Inflammatory macrophage (primary cell): ENCODE measurements at regions not wholly inside any gene's neighbourhood (a gene's known extent, or its start where the extent isn't known, plus 50 kb on each side); places are given as distances from the start of the nearest gene placed in this dataset.

Experiments used
- DNase-seq, 2 donors: peaks; one replicate each; pipeline ENCODE4 v3.0.0-alpha.2; 2020 to 2022

DNA sequence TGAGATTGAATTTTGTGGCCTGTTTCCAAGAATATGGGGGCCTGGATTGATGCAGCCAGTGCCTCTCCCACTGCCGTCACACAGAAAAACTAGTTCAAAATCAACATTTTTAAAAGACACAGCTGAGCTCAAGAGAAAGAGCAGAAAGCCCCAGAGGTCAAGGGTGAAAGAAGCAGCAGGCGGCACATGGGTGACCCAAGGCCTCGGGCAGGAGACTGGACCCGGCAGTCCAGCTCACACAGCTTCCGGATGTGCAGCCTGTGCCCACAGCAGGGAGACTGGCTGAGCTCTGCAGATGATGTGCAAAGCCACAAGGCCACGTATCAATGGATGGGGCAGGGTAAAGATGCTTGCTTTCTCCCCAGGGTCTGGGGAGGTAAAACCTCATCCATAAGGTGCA lies 50.4 kb upstream of the RNF32 start:
- DNase-seq: no peak

- no peak for DNase-seq
These were observed 50.8 kb upstream of the RNF32 start for GRCh38 chr7:156589808-156590207.

DNA sequence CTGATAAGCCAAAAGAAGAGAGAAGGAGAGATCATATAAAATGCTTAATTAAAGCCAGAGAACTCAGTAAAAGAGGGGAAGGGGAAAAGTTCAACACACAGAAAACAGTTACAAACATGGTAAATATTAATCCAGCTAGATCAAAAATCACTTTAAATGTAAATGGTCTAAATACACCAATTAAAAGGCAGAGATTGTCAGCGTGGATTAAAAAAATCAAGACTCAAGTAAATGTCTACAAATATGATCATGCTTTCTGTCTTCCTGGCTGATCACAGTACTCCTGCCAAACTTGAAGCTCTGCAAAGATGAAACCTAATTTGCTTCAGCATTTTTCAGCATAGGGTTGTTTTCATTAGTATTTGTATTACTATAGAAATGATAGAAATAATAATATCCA lies 54.6 kb upstream of the RNF32 start:
- DNase-seq: no peak

DNA sequence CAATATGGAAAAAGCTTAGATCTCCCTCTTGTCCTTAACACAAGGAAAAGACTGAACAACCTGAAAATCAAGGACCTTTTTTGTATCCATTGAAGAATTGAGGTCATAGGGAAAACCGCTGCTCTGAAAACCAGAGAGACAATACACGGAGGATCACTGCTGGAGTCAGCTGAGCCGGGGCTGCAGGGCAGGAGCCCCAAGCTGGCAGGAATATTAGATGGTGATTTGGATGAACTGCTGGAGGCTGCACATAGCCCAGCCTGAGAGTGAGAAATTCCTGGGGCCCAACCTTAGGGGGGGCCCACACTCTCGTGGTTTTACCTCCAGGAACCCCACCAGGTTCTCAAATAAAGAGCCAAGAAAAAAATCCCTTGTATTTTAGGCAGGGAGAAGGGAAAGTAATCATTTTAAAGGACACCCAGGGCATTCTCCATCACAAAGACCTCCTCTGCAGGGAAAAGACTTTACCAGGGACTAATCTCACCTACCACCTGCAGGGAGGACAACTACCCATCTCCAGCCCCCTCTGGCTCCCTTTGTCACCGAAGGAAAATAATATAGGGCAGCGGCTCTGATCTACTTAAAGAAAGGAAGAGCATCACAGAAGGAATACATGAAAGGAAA lies 55.4 kb upstream of the RNF32 start:
- DNase-seq: no peak

GRCh38 chr7:156582591-156583123 lies 57.9 kb upstream of the RNF32 start:
- DNase-seq: no peak

DNA sequence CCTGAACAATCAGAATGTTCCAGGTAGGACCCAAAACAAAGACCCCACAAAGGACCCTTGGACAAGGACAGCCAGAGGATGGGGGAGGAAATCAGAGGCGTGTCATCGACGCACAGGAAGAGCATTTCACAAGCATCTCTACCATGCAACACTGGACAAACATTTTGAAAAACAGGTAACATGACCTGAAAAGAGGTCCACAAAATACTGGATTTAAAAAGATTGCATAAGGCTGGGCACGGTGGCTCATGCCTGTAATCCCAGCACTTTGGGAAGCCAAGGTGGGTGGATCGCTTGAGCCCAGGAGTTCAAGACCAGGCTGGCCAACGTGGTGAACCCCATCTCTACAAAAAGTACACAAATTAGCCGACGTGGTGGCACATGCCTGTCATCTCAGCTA lies 60.5 kb upstream of the RNF32 start:
- no peak for DNase-seq

DNA sequence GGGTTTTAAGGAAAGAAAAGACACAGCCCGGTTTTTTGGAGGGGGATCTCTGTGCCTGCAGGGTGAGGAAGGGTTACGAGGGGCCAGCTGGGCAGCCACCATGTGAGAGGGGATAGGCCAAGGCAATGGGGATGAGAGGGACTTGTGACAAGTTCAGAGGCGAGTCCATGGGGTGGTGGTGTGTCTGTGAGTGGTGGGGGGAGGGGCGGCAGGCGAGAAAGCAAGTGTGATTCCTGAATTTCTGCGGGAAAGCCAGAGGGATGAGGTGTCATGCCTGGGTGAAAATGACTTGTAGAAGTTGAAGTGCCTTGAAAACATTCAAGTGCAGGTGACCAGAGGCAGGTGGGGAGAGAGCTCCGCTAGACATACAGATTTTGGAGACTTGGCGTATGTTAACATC lies 61.0 kb upstream of the RNF32 start:
- no peak for DNase-seq

DNA sequence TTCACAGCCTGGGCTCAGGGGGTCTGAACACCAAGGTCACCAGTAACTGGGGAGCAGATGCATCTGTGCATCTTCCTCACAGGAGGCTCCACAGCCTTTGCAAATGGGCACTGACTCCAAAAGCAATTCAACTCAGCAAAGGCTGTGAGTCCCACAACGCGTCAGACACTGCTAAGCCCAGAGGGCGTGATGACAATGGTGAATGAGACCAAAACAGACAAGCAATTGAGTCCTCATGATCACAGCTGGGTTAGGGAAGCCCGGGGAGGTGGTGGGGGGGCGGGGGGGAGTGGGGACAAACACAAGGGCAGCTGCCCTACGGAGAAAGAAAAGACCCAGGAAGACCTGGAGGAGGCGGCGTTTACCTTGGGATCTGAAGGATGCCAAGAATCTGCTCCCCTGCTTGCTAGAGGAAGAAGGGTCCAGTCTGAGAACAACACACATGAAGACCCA lies 61.6 kb upstream of the RNF32 start:
- DNase-seq: no peak

GRCh38 chr7:156578578-156578940 lies 62.0 kb upstream of the RNF32 start:
- no peak for DNase-seq

GRCh38 chr7:156577645-156578577 lies 62.7 kb upstream of the RNF32 start:
- no peak for DNase-seq

DNA sequence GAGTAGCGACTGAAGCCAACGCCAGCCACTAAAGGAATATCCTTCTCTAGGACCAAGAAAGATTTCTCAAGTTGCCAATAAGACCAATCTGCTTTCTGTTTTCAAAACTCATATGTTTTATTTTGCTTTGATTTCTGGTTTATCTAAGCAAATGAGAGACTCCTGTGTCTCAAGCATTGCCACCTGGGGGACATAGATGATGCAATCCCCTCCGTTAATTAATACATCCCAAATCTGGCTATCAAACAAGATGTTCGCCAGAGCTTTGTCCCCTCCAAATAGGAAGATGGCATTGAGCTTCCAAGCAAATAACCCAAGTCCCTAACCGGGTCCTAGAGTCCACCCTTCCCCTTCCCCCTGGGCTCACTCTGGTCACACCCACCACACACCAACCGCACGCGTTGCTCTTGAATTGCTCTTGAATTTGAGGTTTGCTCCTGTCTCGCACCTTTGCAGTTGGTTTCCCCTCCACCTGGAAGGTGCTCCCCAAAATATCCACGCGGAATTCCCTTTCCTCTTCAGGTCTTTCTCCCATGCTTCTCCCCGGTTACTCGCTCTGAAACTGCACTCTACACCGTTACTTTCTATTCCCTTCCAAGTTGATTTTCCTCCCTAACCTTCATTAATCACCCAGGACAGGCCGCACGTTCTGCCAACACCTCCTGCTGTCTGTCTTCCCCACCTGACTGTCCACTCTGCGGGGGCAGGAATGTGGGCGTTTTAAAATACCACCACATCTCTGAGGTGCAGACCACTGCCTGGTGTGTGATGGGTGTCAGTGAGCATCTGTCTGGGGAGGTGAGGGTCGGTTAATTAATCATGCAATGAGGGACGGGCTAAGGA lies 64.1 kb upstream of the RNF32 start:
- DNase-seq: no peak

- DNase-seq: no peak
These were observed 72.3 kb upstream of the RNF32 start for GRCh38 chr7:156568258-156568657.

DNA sequence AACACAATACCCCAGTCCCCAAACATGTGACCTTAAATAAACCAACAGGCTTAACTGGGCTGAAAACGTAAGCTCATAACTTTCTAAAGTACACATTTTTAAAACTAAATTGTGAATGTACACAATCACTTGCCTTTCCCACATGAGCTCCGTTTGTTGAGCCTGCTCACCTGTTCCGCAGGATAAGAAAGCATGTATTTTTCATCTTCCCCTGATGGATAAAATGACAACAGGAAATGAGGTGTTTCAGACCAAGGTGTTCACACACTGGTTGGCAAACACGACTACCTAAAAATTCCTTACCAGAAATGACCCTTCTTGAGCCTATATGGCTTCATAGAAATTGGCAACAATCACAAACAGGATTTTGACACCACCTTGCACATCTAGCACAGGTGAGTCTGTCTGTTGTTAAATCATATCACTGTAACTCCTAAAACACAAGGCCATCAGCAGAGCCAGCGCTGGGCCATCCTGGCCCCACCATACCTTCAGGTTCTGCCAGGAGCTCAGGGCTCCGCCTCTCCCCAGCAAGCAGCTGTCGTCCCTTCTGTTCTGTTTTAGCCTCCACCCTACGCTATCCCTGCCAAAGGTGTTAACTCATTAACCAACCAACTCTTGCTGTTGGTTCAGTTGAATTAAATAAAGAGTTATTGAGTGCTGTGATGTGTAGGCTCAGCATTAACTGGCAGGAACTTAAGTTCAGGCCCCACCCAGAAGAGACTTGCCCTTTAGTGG lies 73.6 kb upstream of the RNF32 start:
- DNase-seq: no peak

DNA sequence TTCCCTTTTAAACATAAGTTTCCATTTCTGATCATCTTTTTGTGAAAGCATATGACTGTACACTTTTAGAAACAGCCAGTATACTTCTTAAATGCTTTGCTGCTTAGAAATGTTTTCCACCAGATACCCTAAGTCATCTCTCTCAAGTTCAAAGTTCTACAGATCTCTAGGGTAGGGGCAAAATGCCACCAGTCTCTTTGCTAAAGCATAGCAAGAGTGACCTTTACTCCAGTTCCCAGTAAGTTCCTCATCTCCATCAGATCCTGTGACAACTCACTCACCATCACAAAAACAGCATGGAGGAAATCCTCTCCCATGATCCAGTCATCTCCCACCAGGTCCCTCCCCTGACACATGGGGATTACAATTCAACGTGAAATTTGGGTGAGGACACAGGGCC lies 75.6 kb upstream of the RNF32 start:
- peak in 1 of 2 donors; percentile 17 for DNase-seq

DNA sequence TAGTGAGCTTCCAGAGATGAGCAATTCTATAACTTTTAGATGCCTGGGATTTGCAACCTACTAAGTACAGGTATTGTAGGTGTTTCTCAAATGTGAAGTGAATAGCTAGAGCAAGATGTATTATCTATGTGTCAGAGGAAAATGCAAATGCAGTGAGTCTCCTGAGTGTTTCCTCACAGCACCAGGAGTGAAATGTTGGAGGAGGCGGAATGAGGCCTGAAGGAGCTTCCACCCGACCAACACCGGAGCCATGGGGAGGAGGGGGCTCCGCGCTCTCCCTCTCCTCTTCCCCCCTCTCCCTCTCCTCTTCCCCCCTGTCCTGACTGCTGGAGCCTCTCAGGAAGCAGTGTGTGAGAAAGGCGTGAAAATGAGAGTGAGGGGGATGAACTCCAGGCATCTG lies 79.9 kb upstream of the RNF32 start:
- no peak for DNase-seq

DNA sequence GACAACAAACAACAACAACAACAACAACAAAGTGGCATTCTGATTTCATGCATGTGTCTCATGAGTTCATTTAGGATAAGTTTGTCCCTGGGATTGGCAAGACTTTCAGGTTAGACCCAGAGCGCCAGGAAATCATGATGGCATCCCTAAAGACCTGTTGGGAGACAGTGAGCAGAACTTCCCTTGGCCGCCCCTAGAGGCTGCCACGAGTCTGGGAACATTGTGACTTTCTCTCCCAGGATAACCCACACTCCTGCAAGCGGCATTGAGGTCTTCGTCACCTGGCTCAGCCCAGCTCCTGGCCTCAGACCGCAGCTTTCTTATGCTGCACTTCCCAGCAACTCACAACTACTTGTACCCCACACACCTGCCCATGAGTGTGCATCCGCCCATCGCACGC lies 80.5 kb upstream of the RNF32 start:
- no peak for DNase-seq

DNA sequence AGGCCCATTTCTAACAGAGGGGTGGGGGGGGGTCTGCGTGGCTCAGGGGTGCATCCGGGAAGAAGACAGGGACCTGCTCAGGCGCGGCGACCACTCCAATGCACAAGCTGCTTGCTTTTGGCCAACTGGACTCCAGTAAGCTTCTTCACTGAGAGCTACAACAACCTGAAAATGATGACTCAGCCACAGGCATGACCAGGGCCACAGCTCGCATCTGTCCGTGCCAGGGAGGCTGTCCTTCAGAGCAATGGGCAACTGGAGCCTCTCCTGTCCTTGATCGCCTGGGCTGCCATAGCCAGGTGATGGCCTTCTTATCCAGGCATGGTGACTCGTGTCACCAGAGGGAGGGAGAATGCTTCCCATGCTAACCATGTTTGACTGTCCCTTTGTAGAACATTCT lies 81.6 kb upstream of the RNF32 start:
- DNase-seq: no peak

DNA sequence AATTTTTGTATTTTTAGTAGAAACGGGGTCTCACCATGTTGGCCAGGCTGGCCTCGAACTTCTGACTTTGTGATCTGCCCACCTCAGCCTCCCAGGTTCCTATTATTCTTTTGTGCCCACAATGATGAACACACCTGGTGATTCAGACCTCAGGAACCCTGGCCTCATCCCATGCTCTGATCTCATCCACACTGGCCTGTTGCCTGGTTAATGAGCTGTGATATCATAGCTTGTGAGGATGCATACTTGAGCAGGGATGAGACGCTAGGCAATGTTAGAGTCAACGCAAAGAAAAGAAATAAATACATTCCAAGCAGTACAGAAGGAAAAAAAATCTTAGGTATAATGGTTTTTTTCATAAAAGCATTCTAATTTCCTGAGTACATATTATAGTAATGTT lies 82.4 kb upstream of the RNF32 start:
- no peak for DNase-seq

GRCh38 chr7:156556083-156556482 lies 84.5 kb upstream of the RNF32 start:
- DNase-seq: no peak

DNA sequence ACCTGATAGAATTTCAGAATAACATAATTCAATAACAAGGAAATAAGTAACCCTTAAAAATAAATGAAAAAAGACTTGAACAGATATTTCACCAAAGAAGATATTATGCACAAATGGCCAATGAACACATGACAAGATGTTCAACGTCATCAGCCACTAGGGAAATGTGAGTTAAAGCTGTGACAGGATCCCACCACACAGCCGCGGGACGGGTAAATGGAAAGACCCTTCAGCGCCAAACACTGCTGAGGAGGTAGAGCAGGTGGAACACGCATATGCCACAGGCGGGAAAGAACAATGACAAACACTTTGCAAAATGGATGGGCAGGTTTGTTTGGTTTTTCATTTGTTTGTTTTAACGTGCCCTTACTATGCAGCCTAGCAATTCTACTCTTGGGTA lies 86.1 kb upstream of the RNF32 start:
- no peak for DNase-seq

GRCh38 chr7:156549636-156550035 lies 90.9 kb upstream of the RNF32 start:
- DNase-seq: no peak

GRCh38 chr7:156547884-156548561 lies 92.6 kb upstream of the RNF32 start:
- DNase-seq: no peak
